HCT116 (cell line): ENCODE measurements at regions not wholly inside any gene's neighbourhood (a gene's known extent, or its start where the extent isn't known, plus 50 kb on each side); places are given as distances from the start of the nearest gene placed in this dataset.

Experiments
- CEBPB ChIP-seq: IDR thresholded peaks from 2 replicates; pipeline ENCODE4 v1.6.1; 2012; ENCODE audit warnings: low read depth
- EZH2 ChIP-seq: fragments of 200-600 bp; sonication (generic); IDR thresholded peaks from 2 replicates; pipeline ENCODE4 v1.6.1; 2017; ENCODE audit warnings: antibody characterized with exemption, mixed run types
- EZH2phosphoT487 ChIP-seq: fragments of 200-600 bp; IDR thresholded peaks from 2 replicates; pipeline ENCODE4 v1.6.1; 2018; ENCODE audit warnings: antibody characterized with exemption, borderline replicate concordance
- FOSL1 ChIP-seq: IDR thresholded peaks from 2 replicates; pipeline ENCODE4 v1.6.1; 2012; ENCODE audit warnings: low read depth
- POLR2A ChIP-seq: IDR thresholded peaks from 2 replicates; pipeline ENCODE4 v1.7.0; 2011; ENCODE audit warnings: borderline replicate concordance; ENCODE audit not compliant: insufficient read depth, insufficient read length; ENCODE audit errors: extremely low read depth
- POLR2AphosphoS5 ChIP-seq: IDR thresholded peaks from 2 replicates; pipeline ENCODE4 v1.6.1; 2011; ENCODE audit warnings: mild to moderate bottlenecking, low read depth, low read length, moderate library complexity
- SP1 ChIP-seq: IDR thresholded peaks from 2 replicates; pipeline ENCODE4 v1.6.1; 2012; ENCODE audit warnings: low read depth
- SRF ChIP-seq: IDR thresholded peaks from 2 replicates; pipeline ENCODE4 v1.6.1; 2012; ENCODE audit warnings: low read depth
- TF ChIP-seq, protein P1 (sequence below), 3 experiments: fragments of 200-600 bp in 1 of 3; sonication (generic) in 1 of 3; IDR thresholded peaks in 2 of 3; conservative IDR thresholded peaks in 1 of 3; 2 replicates each; pipeline ENCODE4 v1.5.1; 2012 to 2017; ENCODE audit warnings: low read depth in 2 of 3, low read length in 2 of 3, antibody characterized with exemption in 1 of 3, borderline replicate concordance in 1 of 3, control low read depth in 1 of 3, mild to moderate bottlenecking in 1 of 3, mixed read lengths in 1 of 3, mixed run types in 1 of 3, moderate library complexity in 1 of 3; ENCODE audit not compliant: insufficient read depth in 1 of 3
- TF ChIP-seq, protein P2 (sequence below): IDR thresholded peaks from 2 replicates; pipeline ENCODE4 v1.6.1; 2012; ENCODE audit warnings: low read depth
- TF ChIP-seq, protein P3 (sequence below): IDR thresholded peaks from 2 replicates; pipeline ENCODE4 v1.6.1; 2012
- TF ChIP-seq, protein P4 (sequence below): IDR thresholded peaks from 2 replicates; pipeline ENCODE4 v1.6.1; 2012

DNA sequence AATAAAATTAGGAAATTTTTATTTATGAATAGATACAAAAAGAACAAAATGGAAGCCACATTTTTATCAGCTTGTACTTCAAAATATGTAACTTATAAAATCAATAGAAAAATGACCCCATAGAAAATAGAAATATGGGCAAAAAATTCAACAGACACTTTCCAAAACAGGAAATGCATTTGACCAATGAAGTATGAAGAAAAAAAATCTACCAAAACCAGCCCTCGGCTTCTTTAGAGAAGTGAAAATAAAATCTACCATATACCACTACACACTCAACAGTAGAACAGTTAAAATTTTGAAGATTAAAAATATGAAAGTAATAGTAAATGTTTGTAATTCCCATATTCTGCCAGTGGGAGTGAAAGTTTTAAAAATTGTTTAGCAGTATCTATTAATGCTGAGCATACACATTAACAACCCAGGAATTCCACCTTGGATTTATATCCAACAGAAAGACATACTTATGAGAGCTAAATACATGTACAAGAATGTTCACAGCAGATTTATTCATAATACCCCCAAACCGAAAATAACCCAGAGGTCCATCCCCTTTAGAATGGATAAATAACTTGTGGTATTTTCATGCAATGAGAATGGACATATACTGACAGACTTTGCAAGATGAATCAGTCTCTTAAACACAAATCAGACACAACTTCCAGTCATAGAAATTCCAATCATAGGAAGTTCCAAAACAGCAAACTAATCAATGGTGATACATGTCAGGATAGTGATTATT, 318.0 kb downstream of the FIGN start:
- TF ChIP-seq, protein P1, sequence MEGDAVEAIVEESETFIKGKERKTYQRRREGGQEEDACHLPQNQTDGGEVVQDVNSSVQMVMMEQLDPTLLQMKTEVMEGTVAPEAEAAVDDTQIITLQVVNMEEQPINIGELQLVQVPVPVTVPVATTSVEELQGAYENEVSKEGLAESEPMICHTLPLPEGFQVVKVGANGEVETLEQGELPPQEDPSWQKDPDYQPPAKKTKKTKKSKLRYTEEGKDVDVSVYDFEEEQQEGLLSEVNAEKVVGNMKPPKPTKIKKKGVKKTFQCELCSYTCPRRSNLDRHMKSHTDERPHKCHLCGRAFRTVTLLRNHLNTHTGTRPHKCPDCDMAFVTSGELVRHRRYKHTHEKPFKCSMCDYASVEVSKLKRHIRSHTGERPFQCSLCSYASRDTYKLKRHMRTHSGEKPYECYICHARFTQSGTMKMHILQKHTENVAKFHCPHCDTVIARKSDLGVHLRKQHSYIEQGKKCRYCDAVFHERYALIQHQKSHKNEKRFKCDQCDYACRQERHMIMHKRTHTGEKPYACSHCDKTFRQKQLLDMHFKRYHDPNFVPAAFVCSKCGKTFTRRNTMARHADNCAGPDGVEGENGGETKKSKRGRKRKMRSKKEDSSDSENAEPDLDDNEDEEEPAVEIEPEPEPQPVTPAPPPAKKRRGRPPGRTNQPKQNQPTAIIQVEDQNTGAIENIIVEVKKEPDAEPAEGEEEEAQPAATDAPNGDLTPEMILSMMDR (IDR thresholded peaks at IDR 0.05 in 2 of 3, conservative IDR thresholded peaks at IDR 0.05 in 1 of 3; ENCODE audit: borderline replicate concordance in 1 of 3, insufficient read depth in 1 of 3, low read depth in 2 of 3, low read length in 2 of 3), result no peak
- TF ChIP-seq, protein P2, sequence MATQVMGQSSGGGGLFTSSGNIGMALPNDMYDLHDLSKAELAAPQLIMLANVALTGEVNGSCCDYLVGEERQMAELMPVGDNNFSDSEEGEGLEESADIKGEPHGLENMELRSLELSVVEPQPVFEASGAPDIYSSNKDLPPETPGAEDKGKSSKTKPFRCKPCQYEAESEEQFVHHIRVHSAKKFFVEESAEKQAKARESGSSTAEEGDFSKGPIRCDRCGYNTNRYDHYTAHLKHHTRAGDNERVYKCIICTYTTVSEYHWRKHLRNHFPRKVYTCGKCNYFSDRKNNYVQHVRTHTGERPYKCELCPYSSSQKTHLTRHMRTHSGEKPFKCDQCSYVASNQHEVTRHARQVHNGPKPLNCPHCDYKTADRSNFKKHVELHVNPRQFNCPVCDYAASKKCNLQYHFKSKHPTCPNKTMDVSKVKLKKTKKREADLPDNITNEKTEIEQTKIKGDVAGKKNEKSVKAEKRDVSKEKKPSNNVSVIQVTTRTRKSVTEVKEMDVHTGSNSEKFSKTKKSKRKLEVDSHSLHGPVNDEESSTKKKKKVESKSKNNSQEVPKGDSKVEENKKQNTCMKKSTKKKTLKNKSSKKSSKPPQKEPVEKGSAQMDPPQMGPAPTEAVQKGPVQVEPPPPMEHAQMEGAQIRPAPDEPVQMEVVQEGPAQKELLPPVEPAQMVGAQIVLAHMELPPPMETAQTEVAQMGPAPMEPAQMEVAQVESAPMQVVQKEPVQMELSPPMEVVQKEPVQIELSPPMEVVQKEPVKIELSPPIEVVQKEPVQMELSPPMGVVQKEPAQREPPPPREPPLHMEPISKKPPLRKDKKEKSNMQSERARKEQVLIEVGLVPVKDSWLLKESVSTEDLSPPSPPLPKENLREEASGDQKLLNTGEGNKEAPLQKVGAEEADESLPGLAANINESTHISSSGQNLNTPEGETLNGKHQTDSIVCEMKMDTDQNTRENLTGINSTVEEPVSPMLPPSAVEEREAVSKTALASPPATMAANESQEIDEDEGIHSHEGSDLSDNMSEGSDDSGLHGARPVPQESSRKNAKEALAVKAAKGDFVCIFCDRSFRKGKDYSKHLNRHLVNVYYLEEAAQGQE, result no peak
- no peak for TF ChIP-seq POLR2A
- TF ChIP-seq SRF, result no peak
- TF ChIP-seq EZH2phosphoT487, result no peak
- no peak for TF ChIP-seq POLR2AphosphoS5
- TF ChIP-seq, protein P3, sequence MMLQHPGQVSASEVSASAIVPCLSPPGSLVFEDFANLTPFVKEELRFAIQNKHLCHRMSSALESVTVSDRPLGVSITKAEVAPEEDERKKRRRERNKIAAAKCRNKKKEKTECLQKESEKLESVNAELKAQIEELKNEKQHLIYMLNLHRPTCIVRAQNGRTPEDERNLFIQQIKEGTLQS, result no peak
- no peak for TF ChIP-seq EZH2
- TF ChIP-seq CEBPB, result no peak
- TF ChIP-seq FOSL1, result no peak
- TF ChIP-seq, protein P4, sequence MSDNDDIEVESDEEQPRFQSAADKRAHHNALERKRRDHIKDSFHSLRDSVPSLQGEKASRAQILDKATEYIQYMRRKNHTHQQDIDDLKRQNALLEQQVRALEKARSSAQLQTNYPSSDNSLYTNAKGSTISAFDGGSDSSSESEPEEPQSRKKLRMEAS, result no peak
- TF ChIP-seq SP1, result no peak
